ENCODE measurements at regions not wholly inside any gene's neighbourhood (a gene's known extent, or its start where the extent isn't known, plus 50 kb on each side); places are given as distances from the start of the nearest gene placed in this dataset.

GRCh38 chr12:90290980-90291975 is 582.6 kb upstream of the ATP2B1 start:
- ATAC-seq (peak in 1 of 2 donors; percentile 50), DNase-seq (peak in 2 of 3 donors; percentile 12 to 44)
- H3K4me1 ChIP-seq (ENCODE audit: control insufficient read depth, insufficient read depth, low read length), result peaks cover 2% of the 10 kb centered on the region
- no peak overlapping the region for H3K4me3 ChIP-seq (ENCODE audit: low read length)
- H3K9me3 ChIP-seq (ENCODE audit: control insufficient read depth, low read length), result no peaks in the 10 kb centered on the region
- H3K27me3 ChIP-seq (ENCODE audit: control insufficient read depth, insufficient read depth), result no peaks in the 10 kb centered on the region
- intact Hi-C loops (cut with DNase I), result no loop called here
- H3K27ac ChIP-seq (ENCODE audit: low read length), result peak overlapping the region; percentile 85
- WGBS, result 70% methylated on average over 4 of the region's 4 CpGs

- intact Hi-C loops (cut with DNase I), result no loop called here
- ATAC-seq, result no peak
- Histone ChIP-seq H3K27ac (ENCODE audit: low read length) (no peak overlapping the region), H3K9me3 (ENCODE audit: control insufficient read depth, low read length) (no peaks in the 10 kb centered on the region), H3K4me1 (ENCODE audit: control insufficient read depth, insufficient read depth, low read length) (peaks cover 2% of the 10 kb centered on the region), H3K27me3 (ENCODE audit: control insufficient read depth, insufficient read depth) (no peaks in the 10 kb centered on the region), H3K4me3 (ENCODE audit: low read length) (no peak overlapping the region)
- 93% methylated on average over 2 of the region's 2 CpGs for WGBS
- no peak for DNase-seq
Measured at GRCh38 chr12:90287585-90287984, 578.9 kb upstream of the ATP2B1 start.

- intact Hi-C loops (cut with DNase I), result no loop called here
- 78% methylated on average over 1 of the region's 1 CpG for whole genome bisulfite sequencing
- Histone ChIP-seq H3K27me3 (ENCODE audit: control insufficient read depth, insufficient read depth) (no peaks in the 10 kb centered on the region), H3K4me3 (ENCODE audit: low read length) (no peak overlapping the region), H3K9me3 (ENCODE audit: control insufficient read depth, low read length) (peaks cover 2% of the 10 kb centered on the region), H3K27ac (ENCODE audit: low read length) (no peak overlapping the region), H3K4me1 (ENCODE audit: control insufficient read depth, insufficient read depth, low read length) (no peaks in the 10 kb centered on the region)
- no peak for DNase-seq
- no peak for ATAC-seq
Measured at GRCh38 chr12:90281154-90281868, 572.7 kb upstream of the ATP2B1 start.

GRCh38 chr12:90280564-90281058 is 572.0 kb upstream of the ATP2B1 start:
- no peak overlapping the region for H3K27ac ChIP-seq (ENCODE audit: low read length)
- H3K27me3 ChIP-seq (ENCODE audit: control insufficient read depth, insufficient read depth), result no peaks in the 10 kb centered on the region
- H3K4me3 ChIP-seq (ENCODE audit: low read length), result no peak overlapping the region
- H3K4me1 ChIP-seq (ENCODE audit: control insufficient read depth, insufficient read depth, low read length), result no peaks in the 10 kb centered on the region
- H3K9me3 ChIP-seq (ENCODE audit: control insufficient read depth, low read length), result peaks cover 2% of the 10 kb centered on the region
- 33% methylated on average over 1 of the region's 1 CpG for WGBS
- intact Hi-C loops (cut with DNase I), result no loop called here
- ATAC-seq (no peak), DNase-seq (no peak)

GRCh38 chr12:90280033-90280432 is 571.4 kb upstream of the ATP2B1 start:
- ATAC-seq (no peak), DNase-seq (no peak)
- H3K27ac ChIP-seq (ENCODE audit: low read length), result no peak overlapping the region
- H3K4me1 ChIP-seq (ENCODE audit: control insufficient read depth, insufficient read depth, low read length), result no peaks in the 10 kb centered on the region
- no peaks in the 10 kb centered on the region for H3K27me3 ChIP-seq (ENCODE audit: control insufficient read depth, insufficient read depth)
- intact Hi-C loops (cut with DNase I), result no loop called here
- H3K9me3 ChIP-seq (ENCODE audit: control insufficient read depth, low read length), result peaks cover 2% of the 10 kb centered on the region
- WGBS, result 95% methylated on average over 1 of the region's 1 CpG
- no peak overlapping the region for H3K4me3 ChIP-seq (ENCODE audit: low read length)

GRCh38 chr12:90275088-90275487 is 566.5 kb upstream of the ATP2B1 start:
- ATAC-seq, result no peak
- DNase-seq, result no peak
- no peak overlapping the region for H3K27ac ChIP-seq (ENCODE audit: low read length)
- H3K9me3 ChIP-seq (ENCODE audit: control insufficient read depth, low read length), result no peaks in the 10 kb centered on the region
- WGBS, result 86% methylated on average over 2 of the region's 2 CpGs
- H3K27me3 ChIP-seq (ENCODE audit: control insufficient read depth, insufficient read depth), result no peaks in the 10 kb centered on the region
- intact Hi-C loops (cut with DNase I), result no loop called here
- H3K4me1 ChIP-seq (ENCODE audit: control insufficient read depth, insufficient read depth, low read length), result no peaks in the 10 kb centered on the region
- H3K4me3 ChIP-seq (ENCODE audit: low read length), result no peak overlapping the region

- WGBS, result 86% methylated on average over 1 of the region's 1 CpG
- no peaks in the 10 kb centered on the region for H3K9me3 ChIP-seq (ENCODE audit: control insufficient read depth, low read length)
- intact Hi-C loops (cut with DNase I), result no loop called here
- DNase-seq (no peak), ATAC-seq (no peak)
- no peaks in the 10 kb centered on the region for H3K4me1 ChIP-seq (ENCODE audit: control insufficient read depth, insufficient read depth, low read length)
- H3K27ac ChIP-seq (ENCODE audit: low read length), result no peak overlapping the region
- no peak overlapping the region for H3K4me3 ChIP-seq (ENCODE audit: low read length)
- no peaks in the 10 kb centered on the region for H3K27me3 ChIP-seq (ENCODE audit: control insufficient read depth, insufficient read depth)
Measured at GRCh38 chr12:90274407-90274806, 565.8 kb upstream of the ATP2B1 start.

GRCh38 chr12:90268574-90268973 is 559.9 kb upstream of the ATP2B1 start:
- Histone ChIP-seq H3K9me3 (ENCODE audit: control insufficient read depth, low read length) (no peaks in the 10 kb centered on the region), H3K4me3 (ENCODE audit: low read length) (no peak overlapping the region), H3K4me1 (ENCODE audit: control insufficient read depth, insufficient read depth, low read length) (no peaks in the 10 kb centered on the region), H3K27me3 (ENCODE audit: control insufficient read depth, insufficient read depth) (no peaks in the 10 kb centered on the region), H3K27ac (ENCODE audit: low read length) (no peak overlapping the region)
- no peak for ATAC-seq
- no peak for DNase-seq
- 70% methylated on average over 3 of the region's 3 CpGs for WGBS
- intact Hi-C loops (cut with DNase I), result no loop called here

GRCh38 chr12:90262251-90262650 is 553.6 kb upstream of the ATP2B1 start:
- no peak for DNase-seq

GRCh38 chr12:90261283-90261682 is 552.6 kb upstream of the ATP2B1 start:
- H3K27ac ChIP-seq (ENCODE audit: low read length), result no peak overlapping the region
- no peaks in the 10 kb centered on the region for H3K27me3 ChIP-seq (ENCODE audit: control insufficient read depth, insufficient read depth)
- intact Hi-C loops (cut with DNase I), result no loop called here
- no peaks in the 10 kb centered on the region for H3K4me1 ChIP-seq (ENCODE audit: control insufficient read depth, insufficient read depth, low read length)
- DNase-seq (no peak), ATAC-seq (no peak)
- H3K4me3 ChIP-seq (ENCODE audit: low read length), result no peak overlapping the region
- H3K9me3 ChIP-seq (ENCODE audit: control insufficient read depth, low read length), result no peaks in the 10 kb centered on the region

More at GRCh38 chr12:90262251-90262650, 553.6 kb upstream of the ATP2B1 start:
- H3K27ac ChIP-seq (ENCODE audit: low read length), result no peak overlapping the region
- H3K4me1 ChIP-seq (ENCODE audit: control insufficient read depth, insufficient read depth, low read length), result no peaks in the 10 kb centered on the region
- no peak for ATAC-seq
- no peaks in the 10 kb centered on the region for H3K9me3 ChIP-seq (ENCODE audit: control insufficient read depth, low read length)
- H3K4me3 ChIP-seq (ENCODE audit: low read length), result no peak overlapping the region
- intact Hi-C loops (cut with DNase I), result no loop called here
- H3K27me3 ChIP-seq (ENCODE audit: control insufficient read depth, insufficient read depth), result no peaks in the 10 kb centered on the region

- Histone ChIP-seq H3K4me3 (ENCODE audit: low read length) (no peak overlapping the region), H3K9me3 (ENCODE audit: control insufficient read depth, low read length) (no peaks in the 10 kb centered on the region), H3K4me1 (ENCODE audit: control insufficient read depth, insufficient read depth, low read length) (no peaks in the 10 kb centered on the region), H3K27ac (ENCODE audit: low read length) (no peak overlapping the region), H3K27me3 (ENCODE audit: control insufficient read depth, insufficient read depth) (no peaks in the 10 kb centered on the region)
- ATAC-seq, result no peak
- WGBS, result 70% methylated on average over 1 of the region's 1 CpG
- intact Hi-C loops (cut with DNase I), result no loop called here
- no peak for DNase-seq
Measured at GRCh38 chr12:90260136-90260535, 551.5 kb upstream of the ATP2B1 start.
